K562 (cell line): ENCODE measurements at regions not wholly inside any gene's neighbourhood (a gene's known extent, or its start where the extent isn't known, plus 50 kb on each side); places are given as distances from the start of the nearest gene placed in this dataset.
A peak's percentile ranks its signal among the peaks of the same experiment; 100 is the strongest.

Source experiments
- ELF2 ChIP-seq: fragments of 250-450 bp; sonication (Bioruptor Pico); IDR thresholded peaks from 2 replicates; pipeline ENCODE4 v1.5.0; 2021; ENCODE audit warnings: mild to moderate bottlenecking
- KLF6 ChIP-seq: fragments of 250-450 bp; sonication (Bioruptor Pico); IDR thresholded peaks from 2 replicates; pipeline ENCODE4 v1.4.0; 2020; ENCODE audit warnings: mild to moderate bottlenecking, moderate library complexity, borderline replicate concordance
- MYNN ChIP-seq, 2 experiments: sonication (generic); formaldehyde crosslinking in 1 of 2; IDR thresholded peaks; 2 replicates each; pipeline versions ENCODE4 v1.5.0 to v1.6.1; 2016 to 2020; ENCODE audit warnings: antibody characterized with exemption in 1 of 2, missing genetic modification reagents in 1 of 2
- POLR2AphosphoS5 ChIP-seq: IDR thresholded peaks from 2 replicates; pipeline ENCODE4 v1.6.1; 2011; ENCODE audit warnings: mild to moderate bottlenecking, low read depth, low read length, moderate library complexity; ENCODE audit not compliant: control insufficient read depth, insufficient read depth
- XRCC3 ChIP-seq: fragments of 450-650 bp; IDR thresholded peaks from 2 replicates; pipeline ENCODE4 v1.6.1; 2017; ENCODE audit warnings: mild to moderate bottlenecking, moderate library complexity
- ZNF253 ChIP-seq: fragments of 250-450 bp; sonication (Bioruptor Pico); conservative IDR thresholded peaks from 2 replicates; pipeline ENCODE4 v1.6.1; 2021; ENCODE audit warnings: mild to moderate bottlenecking
- ZNF584 ChIP-seq: fragments of 200-800 bp; sonication (Bioruptor generic); IDR thresholded peaks from 2 replicates; pipeline ENCODE4 v1.6.1; 2016; ENCODE audit warnings: low read depth, mild to moderate bottlenecking, missing genetic modification characterization, missing compliant biosample characterization
- TF ChIP-seq, protein P1 (sequence below), 3 experiments: fragments of 200-800 bp in 1 of 3; sonication (Bioruptor generic) in 1 of 3; sonication (generic) in 1 of 3; formaldehyde crosslinking in 1 of 3; IDR thresholded peaks; 2 replicates each; pipeline versions ENCODE4 v1.6.1 to v1.8.0; 2016 to 2022; ENCODE audit warnings: mild to moderate bottlenecking in 2 of 3, missing compliant biosample characterization in 2 of 3, missing genetic modification characterization in 2 of 3, missing genetic modification reagents in 1 of 3
- TF ChIP-seq, protein P2 (sequence below): sonication (generic); formaldehyde crosslinking; IDR thresholded peaks from 2 replicates; pipeline ENCODE4 v1.8.0; 2022; ENCODE audit warnings: missing genetic modification reagents, mild to moderate bottlenecking, borderline replicate concordance
- TF ChIP-seq, protein P3 (sequence below): fragments of 200-800 bp; sonication (Bioruptor generic); IDR thresholded peaks from 2 replicates; pipeline ENCODE4 v1.6.1; 2016; ENCODE audit warnings: missing genetic modification characterization, missing compliant biosample characterization
- TF ChIP-seq, protein P4 (sequence below): fragments of 250-450 bp; sonication (Bioruptor Pico); IDR thresholded peaks from 2 replicates; pipeline ENCODE4 v1.5.0; 2020; ENCODE audit warnings: mild to moderate bottlenecking, borderline replicate concordance
- TF ChIP-seq, protein P5 (sequence below): fragments of 450-650 bp; IDR thresholded peaks from 2 replicates; pipeline ENCODE4 v1.6.1; 2018; ENCODE audit warnings: mild to moderate bottlenecking, low read depth; ENCODE audit not compliant: partially characterized antibody

DNA sequence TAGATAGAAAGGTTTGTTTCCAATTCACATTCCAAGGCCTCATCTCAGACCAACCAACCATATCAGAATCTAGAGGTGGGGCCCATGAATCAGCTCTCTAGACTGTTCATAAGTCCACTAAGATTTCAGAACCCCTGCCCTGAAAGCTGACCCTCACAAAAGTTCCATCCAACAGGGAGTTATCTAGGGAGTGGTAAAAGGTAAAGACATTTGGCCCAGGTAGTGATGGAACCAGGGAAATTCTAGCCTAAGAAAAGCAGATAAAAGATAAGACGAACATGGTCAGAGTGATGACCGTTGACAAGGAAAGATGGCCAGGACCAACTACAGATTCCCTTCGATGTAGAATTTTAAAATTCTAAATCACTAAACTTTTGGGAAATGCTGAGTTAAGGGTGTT is 198.0 kb upstream of the NEBL start (continued):
- TF ChIP-seq, protein P1, sequence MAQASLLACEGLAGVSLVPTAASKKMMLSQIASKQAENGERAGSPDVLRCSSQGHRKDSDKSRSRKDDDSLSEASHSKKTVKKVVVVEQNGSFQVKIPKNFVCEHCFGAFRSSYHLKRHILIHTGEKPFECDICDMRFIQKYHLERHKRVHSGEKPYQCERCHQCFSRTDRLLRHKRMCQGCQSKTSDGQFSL (CRISPR knock-in tag; IDR thresholded peaks at IDR 0.05), result no peak
- TF ChIP-seq, protein P1 (tag; IDR thresholded peaks at IDR 0.05), result no peak; a peak in 1 of 4 replicates
- TF ChIP-seq ZNF253 (CRISPR knock-in tag), result no peak
- TF ChIP-seq MYNN (IDR thresholded peaks at IDR 0.05), result no peak
- TF ChIP-seq MYNN (CRISPR knock-in tag; IDR thresholded peaks at IDR 0.05), result no peak
- TF ChIP-seq KLF6 (CRISPR knock-in tag), result 0 out of 2 replicates have a peak, but pooled peaks have one; percentile 23
- TF ChIP-seq, protein P2, sequence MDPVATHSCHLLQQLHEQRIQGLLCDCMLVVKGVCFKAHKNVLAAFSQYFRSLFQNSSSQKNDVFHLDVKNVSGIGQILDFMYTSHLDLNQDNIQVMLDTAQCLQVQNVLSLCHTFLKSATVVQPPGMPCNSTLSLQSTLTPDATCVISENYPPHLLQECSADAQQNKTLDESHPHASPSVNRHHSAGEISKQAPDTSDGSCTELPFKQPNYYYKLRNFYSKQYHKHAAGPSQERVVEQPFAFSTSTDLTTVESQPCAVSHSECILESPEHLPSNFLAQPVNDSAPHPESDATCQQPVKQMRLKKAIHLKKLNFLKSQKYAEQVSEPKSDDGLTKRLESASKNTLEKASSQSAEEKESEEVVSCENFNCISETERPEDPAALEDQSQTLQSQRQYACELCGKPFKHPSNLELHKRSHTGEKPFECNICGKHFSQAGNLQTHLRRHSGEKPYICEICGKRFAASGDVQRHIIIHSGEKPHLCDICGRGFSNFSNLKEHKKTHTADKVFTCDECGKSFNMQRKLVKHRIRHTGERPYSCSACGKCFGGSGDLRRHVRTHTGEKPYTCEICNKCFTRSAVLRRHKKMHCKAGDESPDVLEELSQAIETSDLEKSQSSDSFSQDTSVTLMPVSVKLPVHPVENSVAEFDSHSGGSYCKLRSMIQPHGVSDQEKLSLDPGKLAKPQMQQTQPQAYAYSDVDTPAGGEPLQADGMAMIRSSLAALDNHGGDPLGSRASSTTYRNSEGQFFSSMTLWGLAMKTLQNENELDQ (CRISPR knock-in tag), result no peak
- TF ChIP-seq, protein P3, sequence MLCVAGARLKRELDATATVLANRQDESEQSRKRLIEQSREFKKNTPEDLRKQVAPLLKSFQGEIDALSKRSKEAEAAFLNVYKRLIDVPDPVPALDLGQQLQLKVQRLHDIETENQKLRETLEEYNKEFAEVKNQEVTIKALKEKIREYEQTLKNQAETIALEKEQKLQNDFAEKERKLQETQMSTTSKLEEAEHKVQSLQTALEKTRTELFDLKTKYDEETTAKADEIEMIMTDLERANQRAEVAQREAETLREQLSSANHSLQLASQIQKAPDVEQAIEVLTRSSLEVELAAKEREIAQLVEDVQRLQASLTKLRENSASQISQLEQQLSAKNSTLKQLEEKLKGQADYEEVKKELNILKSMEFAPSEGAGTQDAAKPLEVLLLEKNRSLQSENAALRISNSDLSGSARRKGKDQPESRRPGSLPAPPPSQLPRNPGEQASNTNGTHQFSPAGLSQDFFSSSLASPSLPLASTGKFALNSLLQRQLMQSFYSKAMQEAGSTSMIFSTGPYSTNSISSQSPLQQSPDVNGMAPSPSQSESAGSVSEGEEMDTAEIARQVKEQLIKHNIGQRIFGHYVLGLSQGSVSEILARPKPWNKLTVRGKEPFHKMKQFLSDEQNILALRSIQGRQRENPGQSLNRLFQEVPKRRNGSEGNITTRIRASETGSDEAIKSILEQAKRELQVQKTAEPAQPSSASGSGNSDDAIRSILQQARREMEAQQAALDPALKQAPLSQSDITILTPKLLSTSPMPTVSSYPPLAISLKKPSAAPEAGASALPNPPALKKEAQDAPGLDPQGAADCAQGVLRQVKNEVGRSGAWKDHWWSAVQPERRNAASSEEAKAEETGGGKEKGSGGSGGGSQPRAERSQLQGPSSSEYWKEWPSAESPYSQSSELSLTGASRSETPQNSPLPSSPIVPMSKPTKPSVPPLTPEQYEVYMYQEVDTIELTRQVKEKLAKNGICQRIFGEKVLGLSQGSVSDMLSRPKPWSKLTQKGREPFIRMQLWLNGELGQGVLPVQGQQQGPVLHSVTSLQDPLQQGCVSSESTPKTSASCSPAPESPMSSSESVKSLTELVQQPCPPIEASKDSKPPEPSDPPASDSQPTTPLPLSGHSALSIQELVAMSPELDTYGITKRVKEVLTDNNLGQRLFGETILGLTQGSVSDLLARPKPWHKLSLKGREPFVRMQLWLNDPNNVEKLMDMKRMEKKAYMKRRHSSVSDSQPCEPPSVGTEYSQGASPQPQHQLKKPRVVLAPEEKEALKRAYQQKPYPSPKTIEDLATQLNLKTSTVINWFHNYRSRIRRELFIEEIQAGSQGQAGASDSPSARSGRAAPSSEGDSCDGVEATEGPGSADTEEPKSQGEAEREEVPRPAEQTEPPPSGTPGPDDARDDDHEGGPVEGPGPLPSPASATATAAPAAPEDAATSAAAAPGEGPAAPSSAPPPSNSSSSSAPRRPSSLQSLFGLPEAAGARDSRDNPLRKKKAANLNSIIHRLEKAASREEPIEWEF, result no peak
- TF ChIP-seq, protein P4, sequence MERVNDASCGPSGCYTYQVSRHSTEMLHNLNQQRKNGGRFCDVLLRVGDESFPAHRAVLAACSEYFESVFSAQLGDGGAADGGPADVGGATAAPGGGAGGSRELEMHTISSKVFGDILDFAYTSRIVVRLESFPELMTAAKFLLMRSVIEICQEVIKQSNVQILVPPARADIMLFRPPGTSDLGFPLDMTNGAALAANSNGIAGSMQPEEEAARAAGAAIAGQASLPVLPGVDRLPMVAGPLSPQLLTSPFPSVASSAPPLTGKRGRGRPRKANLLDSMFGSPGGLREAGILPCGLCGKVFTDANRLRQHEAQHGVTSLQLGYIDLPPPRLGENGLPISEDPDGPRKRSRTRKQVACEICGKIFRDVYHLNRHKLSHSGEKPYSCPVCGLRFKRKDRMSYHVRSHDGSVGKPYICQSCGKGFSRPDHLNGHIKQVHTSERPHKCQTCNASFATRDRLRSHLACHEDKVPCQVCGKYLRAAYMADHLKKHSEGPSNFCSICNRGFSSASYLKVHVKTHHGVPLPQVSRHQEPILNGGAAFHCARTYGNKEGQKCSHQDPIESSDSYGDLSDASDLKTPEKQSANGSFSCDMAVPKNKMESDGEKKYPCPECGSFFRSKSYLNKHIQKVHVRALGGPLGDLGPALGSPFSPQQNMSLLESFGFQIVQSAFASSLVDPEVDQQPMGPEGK (CRISPR knock-in tag), result 0 out of 2 replicates have a peak, but pooled peaks have one; percentile 39
- TF ChIP-seq ZNF584 (CRISPR knock-in tag), result peak; percentile 49; the same call in 1 of the 2 replicates
- TF ChIP-seq, protein P5, sequence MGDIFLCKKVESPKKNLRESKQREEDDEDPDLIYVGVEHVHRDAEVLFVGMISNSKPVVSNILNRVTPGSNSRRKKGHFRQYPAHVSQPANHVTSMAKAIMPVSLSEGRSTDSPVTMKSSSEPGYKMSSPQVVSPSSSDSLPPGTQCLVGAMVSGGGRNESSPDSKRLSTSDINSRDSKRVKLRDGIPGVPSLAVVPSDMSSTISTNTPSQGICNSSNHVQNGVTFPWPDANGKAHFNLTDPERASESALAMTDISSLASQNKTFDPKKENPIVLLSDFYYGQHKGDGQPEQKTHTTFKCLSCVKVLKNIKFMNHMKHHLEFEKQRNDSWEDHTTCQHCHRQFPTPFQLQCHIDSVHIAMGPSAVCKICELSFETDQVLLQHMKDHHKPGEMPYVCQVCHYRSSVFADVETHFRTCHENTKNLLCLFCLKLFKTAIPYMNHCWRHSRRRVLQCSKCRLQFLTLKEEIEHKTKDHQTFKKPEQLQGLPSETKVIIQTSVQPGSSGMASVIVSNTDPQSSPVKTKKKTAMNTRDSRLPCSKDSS, result no peak
- no peak for TF ChIP-seq XRCC3
- no peak for TF ChIP-seq ELF2
- TF ChIP-seq POLR2AphosphoS5, result no peak
